GM04504 (cell line): ENCODE measurements at regions not wholly inside any gene's neighbourhood (a gene's known extent, or its start where the extent isn't known, plus 50 kb on each side); places are given as distances from the start of the nearest gene placed in this dataset.
"Not testable (repeated sequence)": the region's sequence is repeated elsewhere in the genome, so short reads cannot be mapped to it uniquely, and the experiment has no call there.

Experiments
- DNase-seq: peaks from one replicate; pipeline ENCODE4 v3.0.0-alpha.2; 2012; ENCODE audit warnings: low read depth

DNA sequence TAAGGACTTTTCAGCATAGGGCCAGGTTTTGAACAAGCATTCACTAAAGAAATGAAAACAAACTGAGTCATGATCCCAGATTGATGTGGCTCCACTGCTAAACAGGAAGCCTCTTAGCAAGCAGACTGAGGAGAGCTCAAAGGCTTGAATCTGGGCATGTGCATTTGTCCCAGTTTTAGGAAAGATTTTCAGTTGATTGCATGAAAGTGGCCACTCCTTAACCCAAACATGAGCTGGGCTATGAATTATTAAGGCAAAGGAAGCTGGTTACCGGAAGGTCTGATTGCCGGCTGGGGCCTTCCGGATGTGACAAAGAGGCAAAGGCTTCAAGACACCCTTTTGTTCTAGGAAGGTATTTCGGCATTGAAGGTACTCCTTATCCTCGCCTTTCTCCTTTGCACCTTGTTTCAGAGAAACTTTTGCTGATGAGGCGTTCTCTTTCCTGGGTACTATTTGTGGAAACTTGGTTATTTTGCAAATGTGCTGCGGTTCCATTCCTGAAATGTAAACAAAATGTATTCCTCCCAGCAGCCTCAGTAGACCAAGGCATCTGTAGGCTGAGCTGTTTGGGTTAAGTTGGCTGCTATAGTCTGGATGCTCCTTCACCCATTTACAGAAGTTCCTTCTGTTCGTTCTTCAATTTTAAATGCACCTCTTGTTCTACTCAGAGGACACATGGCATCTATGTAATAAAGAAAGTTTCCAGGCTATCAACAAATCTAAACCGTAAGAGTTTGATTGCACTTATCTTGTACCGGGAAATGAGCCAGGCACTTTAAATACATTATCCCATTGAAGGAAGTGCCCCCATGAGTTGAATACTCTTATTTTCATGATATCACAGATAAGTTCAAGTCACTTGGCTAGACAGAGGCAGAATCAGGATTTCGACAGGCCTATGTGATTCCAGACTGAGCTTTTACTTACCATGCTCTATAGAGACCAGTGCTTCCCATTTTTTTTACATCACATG, 115.6 kb upstream of the METAP2 start:
- no peak for DNase-seq

DNA sequence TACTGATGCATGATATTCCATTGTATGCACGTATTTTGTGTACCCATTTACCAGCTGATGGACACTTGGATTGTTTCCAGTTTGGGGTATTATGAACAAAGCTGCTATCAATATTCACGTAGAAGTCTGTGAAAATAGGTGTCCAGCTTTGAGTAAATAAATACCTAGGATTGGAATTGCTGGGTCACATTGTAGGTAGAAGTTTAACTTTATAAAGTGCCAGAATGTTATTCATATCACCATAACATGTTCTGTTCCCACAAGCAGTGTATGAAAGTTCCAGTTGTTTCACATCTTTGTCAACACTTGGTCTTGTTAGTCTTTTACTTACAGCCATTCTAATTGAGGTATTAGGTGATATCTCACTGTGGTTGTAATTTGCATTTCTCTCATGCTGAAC, 108.0 kb upstream of the METAP2 start:
- no peak for DNase-seq

DNA sequence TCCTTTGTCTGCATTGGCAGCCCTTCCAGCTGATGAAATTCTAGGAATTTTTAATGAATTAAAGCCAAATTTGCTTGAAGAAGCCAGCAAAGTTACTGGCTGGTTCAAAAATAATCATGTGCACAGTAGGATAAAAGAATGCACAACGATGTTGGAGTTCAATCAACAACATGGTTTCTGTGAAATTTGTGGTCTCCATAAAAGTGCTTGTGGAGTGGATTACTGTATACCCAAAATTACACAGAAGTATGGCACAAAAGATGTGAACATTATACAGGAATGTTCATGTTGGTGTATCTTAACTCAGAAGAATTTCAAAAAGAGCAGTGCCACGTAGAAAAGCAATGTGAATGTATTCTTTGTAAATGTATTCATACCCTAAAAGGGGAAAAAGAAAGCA, 105.0 kb upstream of the METAP2 start:
- no peak for DNase-seq

DNA sequence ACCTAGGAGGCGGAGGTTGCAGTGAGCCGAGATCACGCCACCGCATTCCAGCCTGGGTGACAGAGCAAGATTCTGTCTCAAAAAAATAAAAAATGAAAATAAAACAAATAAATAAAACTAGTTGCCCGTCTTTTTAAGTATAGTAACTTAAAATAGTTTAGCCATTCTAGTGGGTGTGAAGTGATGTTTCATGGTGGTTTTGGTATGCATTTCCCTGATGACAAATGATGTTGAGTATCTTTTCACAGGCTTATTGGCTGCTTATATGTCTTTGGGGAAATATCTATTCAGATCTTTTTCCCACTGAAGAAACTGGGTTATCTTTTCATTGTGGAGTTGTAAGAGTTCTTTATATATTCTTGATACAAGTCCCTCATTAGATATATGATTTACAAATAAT, 102.4 kb upstream of the METAP2 start:
- DNase-seq = no peak

DNA sequence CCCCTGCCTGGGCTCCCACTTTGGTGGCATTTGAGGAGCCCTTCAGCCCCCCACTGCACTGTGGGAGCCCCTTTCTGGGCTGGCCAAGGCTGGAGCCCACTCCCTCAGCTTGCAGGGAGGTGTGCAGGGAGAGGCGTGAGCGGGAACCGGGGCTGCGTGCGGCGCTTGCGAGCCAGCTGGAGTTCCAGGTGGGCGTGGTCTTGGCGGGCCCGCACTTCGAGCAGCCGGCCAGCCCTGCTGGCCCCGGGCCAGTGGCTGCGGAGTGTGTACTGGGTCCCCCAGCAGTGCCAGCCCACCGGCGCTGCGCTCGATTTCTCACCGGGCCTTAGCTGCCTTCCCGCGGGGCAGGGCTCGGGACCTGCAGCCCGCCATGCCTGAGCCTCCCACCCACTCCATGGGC, 94.5 kb upstream of the METAP2 start:
- not testable (repeated sequence) for DNase-seq

DNA sequence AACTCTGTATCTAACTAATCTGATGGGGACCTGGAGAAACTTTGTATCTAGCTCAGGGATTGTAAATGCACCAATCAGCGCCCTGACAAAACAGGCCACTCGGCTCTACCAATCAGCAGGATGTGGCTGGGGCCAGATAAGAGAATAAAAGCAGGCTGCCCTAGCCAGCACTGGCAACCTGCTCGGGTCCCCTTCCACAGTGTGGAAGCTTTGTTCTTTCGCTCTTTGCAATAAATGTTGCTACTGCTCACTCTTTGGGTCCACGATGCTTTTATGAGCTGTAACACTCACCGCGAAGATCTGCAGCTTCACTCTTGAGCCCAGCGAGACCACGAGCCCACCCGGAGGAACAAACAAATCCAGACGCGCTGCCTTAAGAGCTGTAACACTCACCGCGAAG, 93.6 kb upstream of the METAP2 start:
- DNase-seq = not testable (repeated sequence)

DNA sequence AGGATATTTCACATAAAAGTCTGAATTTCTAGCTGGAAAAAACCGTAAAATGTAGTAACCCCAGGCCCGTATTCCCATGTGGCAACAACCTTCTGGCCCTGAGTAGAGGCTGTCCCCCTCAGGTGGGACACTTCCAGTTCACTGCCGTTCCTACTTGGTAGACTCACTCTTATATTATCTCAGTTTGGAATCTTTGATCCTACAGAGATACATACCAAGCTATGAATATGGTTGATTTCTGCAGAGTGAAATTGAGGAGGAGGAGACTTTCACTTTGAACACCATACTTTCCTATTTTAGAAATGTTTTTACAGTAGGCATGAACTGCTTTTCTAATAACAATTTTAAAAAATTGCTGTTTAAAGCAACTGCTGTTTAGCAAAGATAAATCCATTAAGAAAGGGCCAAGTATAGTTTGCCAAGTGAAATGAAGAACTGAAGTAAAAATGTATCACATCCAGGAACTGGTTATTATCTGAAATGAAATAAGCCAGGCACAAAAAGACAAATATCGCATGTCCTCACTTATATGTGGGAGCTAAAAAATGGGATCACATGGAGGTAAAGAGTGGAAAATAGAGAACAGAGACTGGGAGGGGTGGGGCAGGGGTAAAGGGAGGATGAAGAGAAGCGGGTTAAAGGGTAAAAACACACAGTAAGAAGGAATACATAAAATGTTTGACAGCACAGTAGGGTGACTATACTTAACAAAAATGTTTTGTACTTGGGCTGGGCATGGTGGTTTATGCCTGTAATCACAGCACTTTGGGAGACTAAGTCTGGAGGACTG, 92.8 kb upstream of the METAP2 start:
- no peak for DNase-seq

DNA sequence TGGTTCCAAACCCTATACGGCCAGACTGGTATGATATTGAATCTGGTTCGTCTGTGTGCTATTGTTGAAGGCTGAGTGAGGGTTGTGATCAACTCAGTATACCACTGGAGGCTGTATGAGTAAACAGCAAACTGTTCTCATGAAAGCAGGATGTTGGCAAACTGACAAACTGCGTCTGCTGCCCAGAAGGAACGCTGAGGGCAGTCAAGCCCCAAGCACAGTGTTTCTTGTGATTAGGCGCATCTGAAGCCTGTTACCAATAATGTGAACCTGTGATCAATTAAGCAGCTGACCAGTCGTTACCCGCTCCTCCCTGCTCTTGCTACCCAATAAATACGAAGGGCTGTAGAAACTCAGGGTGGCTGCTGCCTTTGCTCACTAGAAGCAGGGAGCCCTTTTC, 90.0 kb upstream of the METAP2 start:
- DNase-seq = peak; percentile 44

DNA sequence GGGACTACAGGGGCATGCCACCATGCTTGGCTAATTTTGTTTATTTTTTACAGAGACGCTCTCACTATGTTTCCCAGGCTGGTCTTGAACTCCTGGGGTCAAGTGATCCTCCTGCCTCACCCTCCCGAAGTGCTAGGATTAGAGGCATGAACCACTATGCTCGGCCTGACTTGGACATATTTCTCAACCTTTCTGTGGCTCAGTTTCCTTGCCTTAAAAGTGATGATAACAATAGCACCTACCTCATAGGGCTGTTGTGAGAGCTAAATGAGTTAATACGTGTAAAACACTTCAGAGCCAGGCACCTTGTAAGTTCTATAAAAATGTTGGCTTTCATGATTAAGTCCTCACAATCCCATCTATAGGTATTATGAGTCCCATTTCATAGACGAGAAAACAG, 89.2 kb upstream of the METAP2 start:
- no peak for DNase-seq

DNA sequence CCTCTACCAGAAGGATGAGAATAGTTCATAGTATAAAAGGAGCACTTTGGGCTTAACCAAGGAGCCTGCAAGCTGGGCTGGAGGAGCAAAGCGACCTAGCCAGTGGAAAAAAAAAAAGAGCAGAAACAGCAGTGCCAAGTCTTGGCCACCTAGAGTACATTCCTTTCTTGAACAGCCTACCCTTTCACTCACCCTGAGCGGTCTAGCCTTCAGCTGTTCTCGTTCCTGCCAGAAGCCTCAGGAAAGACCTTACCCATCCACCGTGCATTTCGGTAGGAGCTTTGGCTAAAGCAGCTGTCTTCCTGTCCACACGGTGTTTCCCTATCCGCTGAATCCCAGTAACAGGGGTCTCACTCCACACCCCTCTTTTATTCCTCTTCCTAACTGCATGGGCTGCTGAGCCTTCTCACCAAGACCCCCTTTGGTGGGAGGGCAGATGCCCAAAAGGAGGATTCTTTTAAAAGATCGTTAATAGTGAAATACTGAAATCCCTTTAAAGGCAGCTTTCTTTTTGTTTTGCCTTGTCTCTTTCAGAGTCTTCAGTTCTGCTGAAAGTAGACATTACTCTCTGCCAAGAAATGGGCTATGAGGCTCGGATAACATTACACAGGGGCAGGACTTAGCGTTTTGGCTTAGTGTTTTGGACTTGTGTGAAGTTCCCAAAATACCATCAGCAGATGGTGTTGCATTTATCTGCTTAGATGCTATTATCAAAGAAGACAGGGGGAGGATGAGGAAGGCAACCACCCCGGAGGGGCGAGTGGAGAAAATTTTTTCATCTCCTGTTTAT, 88.5 kb upstream of the METAP2 start:
- peak; percentile 32 for DNase-seq

DNA sequence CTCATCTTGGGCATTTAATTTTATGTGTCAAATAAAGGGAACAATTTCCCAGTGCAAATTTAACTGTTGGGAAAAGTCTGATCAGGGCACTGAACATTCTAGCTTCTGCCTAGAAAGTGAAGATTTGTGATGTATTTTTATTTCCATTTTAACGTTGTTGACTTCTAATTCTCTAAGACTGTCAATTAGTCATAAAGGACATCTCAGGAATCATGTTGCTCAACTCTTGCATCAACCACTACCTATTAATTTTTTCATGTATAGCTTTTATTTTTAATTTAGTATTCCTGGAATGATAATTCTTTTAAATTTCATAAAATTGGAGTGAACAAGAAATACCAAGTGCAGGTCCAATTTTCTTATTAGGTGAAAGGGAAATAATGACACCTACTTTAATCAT, 87.9 kb upstream of the METAP2 start:
- DNase-seq = no peak

DNA sequence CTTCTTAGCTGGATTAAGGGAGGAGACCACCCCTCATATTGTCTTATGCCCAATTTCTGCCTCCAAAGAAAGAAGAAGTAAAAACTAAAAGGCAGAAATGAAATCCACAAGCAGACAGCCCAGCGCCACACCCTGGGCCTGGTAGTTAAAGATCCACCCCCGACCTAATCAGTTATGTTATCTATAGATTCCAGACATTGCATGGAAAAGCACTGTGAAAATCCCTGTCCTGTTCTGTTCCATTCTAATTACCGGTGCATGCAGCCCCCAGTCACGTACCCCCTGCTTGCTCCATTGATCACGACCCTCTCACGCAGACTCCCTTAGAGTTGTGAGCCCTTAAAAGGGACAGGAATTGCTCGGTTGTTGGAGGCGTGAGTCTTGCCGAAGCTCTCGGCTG, 85.7 kb upstream of the METAP2 start:
- not testable (repeated sequence) for DNase-seq

DNA sequence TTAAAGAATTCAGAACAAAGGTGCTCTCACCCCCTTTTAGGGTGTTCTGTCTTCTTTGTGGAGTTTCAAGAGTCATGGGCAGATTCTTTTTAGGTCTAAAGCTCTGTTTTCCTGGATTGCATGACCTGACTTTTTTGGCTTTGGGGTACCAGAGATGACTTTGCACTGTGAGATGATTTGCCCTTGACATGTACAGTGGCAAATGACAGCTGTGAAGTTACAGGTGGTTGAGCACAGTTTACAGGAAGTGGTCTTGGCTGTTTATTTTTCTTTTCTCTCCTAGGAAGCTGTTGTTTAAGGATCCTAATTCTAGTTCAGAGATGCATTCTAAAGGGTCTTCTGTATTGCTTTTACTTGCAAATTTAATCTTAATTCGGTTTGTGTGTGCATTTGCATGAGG, 83.8 kb upstream of the METAP2 start:
- no peak for DNase-seq

DNA sequence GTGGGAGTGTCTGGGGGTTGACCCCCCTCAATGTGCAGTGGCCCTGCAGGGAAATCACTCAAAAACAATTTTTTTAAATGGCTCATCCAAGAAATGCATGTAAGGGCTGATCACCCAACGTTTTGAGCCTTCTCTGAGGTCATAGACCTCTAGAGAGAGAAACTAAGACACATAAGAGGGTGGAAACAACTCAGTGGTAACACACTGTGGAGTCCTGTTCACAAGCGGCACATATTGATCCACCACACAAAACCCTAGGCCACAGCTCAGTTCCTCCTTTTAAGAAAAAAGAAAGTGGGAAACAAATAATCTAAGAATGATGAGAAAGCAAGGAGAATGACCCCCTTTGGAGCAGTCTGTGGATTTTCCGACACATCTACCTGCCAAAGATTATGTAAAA, 83.0 kb upstream of the METAP2 start:
- no peak for DNase-seq

DNA sequence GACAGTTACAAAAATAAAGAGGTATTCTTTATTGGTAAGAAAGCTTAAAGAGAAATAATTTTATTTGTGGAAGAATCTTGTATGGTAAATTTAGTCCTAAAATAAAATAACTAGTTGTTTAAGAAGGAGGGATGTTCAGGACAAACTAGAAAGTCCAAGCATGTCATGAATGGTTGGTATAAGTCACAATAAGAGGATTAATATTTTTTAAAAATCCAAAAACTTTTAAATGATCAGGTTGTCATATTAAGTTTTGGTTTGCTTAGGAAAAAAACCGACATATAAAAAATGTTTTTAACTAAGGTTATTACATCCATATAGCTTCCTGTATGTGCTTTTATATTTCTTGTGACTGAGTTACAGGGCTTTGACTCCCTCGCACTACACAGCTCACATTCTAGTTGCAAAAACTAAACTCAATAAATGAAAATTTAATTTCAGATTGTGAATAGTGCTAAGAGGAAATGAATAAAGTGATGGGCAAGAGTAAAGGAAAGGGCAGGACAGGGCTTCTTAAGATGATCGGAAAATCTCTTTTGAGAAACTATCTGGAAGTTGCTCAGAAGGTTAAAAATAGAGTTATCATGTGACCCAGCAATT, 80.7 kb upstream of the METAP2 start:
- no peak for DNase-seq

DNA sequence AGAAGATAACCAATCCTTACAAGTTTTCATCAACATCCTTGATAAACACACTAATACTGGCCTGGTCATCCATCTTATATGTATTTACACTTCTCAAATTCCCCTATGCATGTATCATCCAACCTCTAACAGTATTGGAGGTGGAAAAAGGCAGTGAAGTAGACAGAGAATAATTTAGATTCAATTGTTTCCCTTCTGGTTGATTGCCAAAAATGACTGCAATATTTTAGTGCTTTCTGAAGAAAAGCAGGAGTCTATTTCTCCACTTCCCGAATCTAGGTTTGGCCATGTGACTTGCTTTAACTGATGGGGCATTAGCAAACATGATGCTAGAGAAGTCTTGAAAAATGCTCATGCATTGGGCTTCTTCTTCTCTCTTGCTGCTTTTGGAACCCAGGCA, 78.3 kb upstream of the METAP2 start:
- DNase-seq = no peak

DNA sequence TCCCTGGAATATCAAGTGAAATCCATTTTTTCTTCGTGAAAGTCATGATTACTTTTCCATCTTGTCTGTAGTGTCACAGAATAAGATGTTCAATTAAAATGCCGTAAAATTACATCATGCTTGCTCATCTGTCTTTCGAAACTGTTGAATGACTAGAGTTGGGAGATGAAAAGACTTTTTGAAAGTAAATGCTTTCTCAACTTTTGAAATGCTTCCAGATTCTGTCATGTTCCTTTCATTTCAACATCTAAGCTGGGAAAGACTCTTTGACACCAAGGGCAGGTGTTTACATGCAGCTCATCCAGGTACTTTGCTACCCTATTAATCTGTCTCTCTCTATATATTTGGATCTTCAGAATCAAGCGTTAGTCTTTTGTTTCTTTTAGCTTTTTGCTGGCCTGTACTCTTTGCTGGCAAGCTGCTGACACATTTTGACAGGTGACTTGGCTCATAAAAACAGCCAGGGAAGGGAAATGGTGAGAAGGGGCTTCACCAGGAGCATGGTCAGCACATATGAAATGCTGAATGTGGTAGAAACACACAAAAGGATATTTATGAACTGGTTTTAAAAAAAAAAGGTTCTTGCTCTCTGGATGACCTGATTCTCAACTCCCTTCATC, 77.0 kb upstream of the METAP2 start:
- DNase-seq = peak; percentile 70

DNA sequence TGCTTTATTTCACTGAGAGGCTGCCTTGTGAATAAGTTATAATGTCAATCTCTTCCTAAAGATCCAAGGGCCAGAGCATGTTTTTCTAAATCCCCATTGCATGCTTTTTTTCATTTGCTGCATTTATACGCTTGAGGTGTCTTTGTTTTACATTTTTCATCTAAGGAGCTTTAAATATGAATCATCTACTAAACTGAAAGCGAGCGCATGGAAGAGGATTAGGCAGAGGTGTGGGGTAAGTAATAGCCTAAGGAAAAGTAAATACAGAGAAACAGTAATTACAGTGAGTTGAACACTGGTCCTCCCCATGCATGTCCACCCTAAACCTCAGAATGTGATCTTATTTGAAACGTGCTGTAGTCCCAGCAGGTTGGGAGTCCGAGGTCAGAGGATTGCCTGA, 76.4 kb upstream of the METAP2 start:
- DNase-seq = no peak

DNA sequence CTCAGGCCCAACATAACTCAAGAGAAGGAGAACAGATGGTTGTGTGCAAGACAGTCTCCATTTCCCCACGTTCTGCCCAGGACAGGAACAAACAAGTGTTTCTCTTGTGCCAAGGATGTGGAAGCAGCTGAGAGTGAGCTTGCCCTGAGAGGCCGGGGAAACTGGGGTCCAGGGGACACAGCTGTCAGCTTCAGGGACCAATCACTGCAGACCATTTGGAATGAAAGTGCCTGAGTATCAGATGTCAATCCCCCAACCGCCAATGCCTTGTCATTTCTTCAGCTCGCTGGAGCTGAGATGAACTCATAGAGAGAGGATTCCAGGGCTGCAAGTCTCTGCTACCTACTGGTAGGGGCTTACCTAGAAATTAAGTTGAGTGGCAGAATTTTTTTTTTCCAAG, 71.9 kb upstream of the METAP2 start:
- DNase-seq = no peak

DNA sequence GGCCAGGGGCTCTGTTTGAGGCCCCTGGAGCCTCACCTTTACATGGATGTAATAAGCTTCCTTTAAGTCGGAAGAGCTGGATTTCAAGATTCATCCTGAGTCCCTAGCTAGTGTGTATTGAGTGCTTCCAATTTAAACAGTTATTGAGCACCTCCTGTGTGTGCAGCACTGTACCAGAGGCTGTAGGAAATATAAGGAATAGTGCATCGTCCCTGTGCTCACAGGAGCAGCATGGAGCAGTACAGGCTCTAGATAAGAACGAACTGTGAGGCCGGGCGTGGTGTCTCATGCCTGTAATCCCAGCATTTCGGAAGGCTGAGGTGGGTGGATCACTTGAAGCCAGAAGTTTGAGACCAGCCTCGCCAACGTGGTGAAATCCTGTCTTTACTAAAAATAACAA, 65.8 kb upstream of the METAP2 start:
- no peak for DNase-seq

DNA sequence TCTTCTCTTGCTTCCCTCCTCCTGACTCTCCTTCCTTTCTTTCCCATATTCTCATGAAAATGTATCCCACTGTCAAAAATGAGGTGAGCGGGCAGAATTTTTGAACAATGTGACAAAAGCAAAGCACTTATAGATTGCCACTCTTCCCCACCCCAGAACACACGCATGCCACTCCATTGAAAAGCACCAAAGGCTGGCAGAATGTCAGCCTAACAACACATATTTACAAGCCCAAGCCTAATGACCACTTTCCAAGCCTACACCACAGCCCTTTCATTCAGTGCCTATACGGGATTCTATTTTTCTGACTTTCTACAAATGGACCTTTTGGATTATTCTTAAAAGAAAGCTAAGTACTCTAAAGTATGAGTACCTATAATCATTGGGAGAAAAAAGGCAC, 62.9 kb upstream of the METAP2 start:
- no peak for DNase-seq

DNA sequence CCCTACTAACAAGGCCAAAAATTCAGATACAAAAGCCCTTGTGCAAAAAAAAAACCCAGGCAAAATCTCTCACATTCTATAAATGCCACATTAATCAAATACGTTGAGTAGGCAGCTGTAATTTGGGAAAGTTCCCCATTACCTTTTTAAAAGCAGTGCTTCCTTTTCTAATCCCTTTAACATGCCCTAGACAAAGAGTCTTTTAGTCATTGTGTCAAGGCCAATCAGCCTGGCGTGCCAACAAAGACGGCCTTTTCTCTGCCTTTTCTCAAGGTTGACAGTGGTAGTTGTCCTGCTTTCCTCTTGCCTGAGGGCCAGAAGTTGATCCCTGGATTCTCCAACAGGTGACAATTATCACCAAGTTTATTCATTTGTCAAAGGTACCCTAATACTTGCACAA, 62.5 kb upstream of the METAP2 start:
- DNase-seq = no peak
